NB4 (cell line): ENCODE measurements at regions not wholly inside any gene's neighbourhood (a gene's known extent, or its start where the extent isn't known, plus 50 kb on each side); places are given as distances from the start of the nearest gene placed in this dataset.
A peak's percentile ranks its signal among the peaks of the same experiment; 100 is the strongest.

Experiments used
- DNase-seq: peaks from one replicate; pipeline ENCODE4 v3.0.0; 2010; ENCODE audit warnings: low read depth
- H3K4me3 ChIP-seq: one replicate; pipeline ENCODE4 v1.5.1; 2011; ENCODE audit warnings: mild to moderate bottlenecking, low read depth, low read length, moderate library complexity
- MAX ChIP-seq: IDR thresholded peaks from 2 replicates; pipeline ENCODE4 v1.6.1; 2011; ENCODE audit warnings: low read depth, low read length
- MYC ChIP-seq: IDR thresholded peaks from 2 replicates; pipeline ENCODE4 v1.6.1; 2011; ENCODE audit warnings: low read depth, low read length
- POLR2A ChIP-seq: IDR thresholded peaks from 2 replicates; pipeline ENCODE4 v1.6.1; 2011; ENCODE audit warnings: mild to moderate bottlenecking; ENCODE audit not compliant: insufficient read length; ENCODE audit errors: extremely low read depth
- TF ChIP-seq, protein P1 (sequence below): IDR thresholded peaks from one replicate; pipeline ENCODE4 v1.5.1; 2012; ENCODE audit warnings: low read depth, low read length

- no peak for DNase-seq
- H3K4me3 ChIP-seq: no peak overlapping the region
- TF ChIP-seq, protein P1, sequence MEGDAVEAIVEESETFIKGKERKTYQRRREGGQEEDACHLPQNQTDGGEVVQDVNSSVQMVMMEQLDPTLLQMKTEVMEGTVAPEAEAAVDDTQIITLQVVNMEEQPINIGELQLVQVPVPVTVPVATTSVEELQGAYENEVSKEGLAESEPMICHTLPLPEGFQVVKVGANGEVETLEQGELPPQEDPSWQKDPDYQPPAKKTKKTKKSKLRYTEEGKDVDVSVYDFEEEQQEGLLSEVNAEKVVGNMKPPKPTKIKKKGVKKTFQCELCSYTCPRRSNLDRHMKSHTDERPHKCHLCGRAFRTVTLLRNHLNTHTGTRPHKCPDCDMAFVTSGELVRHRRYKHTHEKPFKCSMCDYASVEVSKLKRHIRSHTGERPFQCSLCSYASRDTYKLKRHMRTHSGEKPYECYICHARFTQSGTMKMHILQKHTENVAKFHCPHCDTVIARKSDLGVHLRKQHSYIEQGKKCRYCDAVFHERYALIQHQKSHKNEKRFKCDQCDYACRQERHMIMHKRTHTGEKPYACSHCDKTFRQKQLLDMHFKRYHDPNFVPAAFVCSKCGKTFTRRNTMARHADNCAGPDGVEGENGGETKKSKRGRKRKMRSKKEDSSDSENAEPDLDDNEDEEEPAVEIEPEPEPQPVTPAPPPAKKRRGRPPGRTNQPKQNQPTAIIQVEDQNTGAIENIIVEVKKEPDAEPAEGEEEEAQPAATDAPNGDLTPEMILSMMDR: no peak
- no peak for TF ChIP-seq MYC
- no peak for TF ChIP-seq POLR2A
- no peak for TF ChIP-seq MAX
These were observed 116.2 kb upstream of the SIRPG start for GRCh38 chr20:1773816-1774215.

GRCh38 chr20:1769491-1769890 is 111.9 kb upstream of the SIRPG start:
- DNase-seq: no peak
- H3K4me3 ChIP-seq: no peak overlapping the region
- TF ChIP-seq MAX (no peak), POLR2A (no peak), MYC (no peak)
- TF ChIP-seq, protein P1: no peak

DNA sequence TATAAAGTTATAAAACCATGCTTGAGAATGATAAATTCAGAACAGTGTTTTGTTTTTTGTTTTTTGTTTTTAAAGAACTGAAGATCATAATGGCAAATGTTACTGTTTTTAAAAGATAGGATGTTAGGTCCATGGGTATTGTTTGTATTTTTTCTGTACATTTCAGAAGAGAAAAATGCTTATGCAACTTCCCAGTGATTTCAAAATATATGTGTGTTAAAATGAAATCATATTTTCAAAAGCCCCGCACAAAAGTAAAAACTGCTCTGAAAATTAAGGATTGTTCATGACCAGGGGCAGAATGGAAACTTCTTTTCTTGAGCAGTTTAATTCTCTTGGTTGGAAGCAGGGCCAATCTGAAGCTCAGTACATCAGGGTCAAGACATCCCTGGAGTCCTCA is 109.2 kb upstream of the SIRPG start:
- no peak overlapping the region for H3K4me3 ChIP-seq
- no peak for DNase-seq
- TF ChIP-seq POLR2A (no peak), MAX (no peak), MYC (no peak)
- TF ChIP-seq, protein P1: no peak

DNA sequence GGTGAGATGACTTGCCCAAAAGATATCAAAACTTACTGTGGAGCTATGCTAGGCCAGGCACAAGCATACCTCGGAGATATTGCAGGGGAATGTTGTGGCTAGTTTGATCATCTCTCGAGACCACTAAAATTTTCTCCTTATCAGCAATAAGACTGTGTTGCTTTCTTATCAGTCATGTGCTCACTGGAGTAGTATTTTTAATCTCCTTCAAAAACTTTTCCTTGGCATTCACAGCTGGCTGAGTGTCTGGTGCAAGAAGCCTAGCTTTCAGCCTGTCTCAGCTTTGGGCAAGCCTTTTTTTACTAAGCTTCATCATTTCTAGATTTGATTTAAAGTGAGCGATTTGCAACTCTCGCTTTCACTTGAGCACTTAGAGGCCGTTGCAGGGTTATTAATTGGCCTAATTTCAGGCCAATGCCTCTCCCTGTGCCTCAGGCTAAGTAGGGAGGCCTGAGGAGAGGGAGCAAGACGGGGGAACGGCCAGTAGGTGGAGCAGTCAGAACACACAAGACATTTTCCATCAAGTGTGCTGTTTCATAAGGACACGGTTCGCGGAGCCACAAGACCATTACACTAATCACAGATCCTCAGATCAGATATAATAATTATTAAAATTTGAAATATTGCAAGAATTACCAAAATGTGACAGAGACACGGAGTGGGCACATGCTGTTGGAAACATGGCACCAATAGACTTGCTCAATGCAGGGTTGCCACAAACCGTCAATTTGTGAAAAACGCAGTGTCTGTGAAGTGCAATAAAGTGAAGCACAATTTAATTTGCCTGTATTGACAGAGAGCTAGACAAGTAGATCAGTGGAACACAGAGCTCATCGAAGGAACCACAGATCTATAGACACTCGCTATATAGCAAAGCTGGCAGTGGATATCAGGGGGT is 106.8 kb upstream of the SIRPG start:
- TF ChIP-seq, protein P1: peak; percentile 94
- TF ChIP-seq POLR2A (no peak), MAX (peak; percentile 52), MYC (0 out of 2 replicates have a peak, but pooled peaks have one; percentile 60)
- no peak overlapping the region for H3K4me3 ChIP-seq
- DNase-seq: peak; percentile 90

GRCh38 chr20:1761598-1761997 is 104.0 kb upstream of the SIRPG start:
- DNase-seq: no peak
- TF ChIP-seq, protein P1: no peak
- TF ChIP-seq POLR2A (no peak), MYC (no peak), MAX (no peak)
- H3K4me3 ChIP-seq: no peak overlapping the region
